ENCODE measurements at regions not wholly inside any gene's neighbourhood (a gene's known extent, or its start where the extent isn't known, plus 50 kb on each side); places are given as distances from the start of the nearest gene placed in this dataset.

- Histone ChIP-seq H4K5ac (ENCODE audit: low read depth, low read length) (no peak overlapping the region), H2BK20ac (ENCODE audit: low read depth, low read length) (no peak overlapping the region), H4K8ac (ENCODE audit: low read depth in 2 of 2, low read length in 2 of 2) (no peak overlapping the region), H3K4ac (ENCODE audit: low read depth, low read length) (no peak overlapping the region), H2BK120ac (ENCODE audit: low read depth, low read length) (no peak overlapping the region), H3K9me3 (ENCODE audit: control insufficient read depth, insufficient read depth, low read length) (no peaks in the 10 kb centered on the region), H3K36me3 (ENCODE audit: control insufficient read depth, insufficient read depth, low read length) (no peaks in the 10 kb centered on the region), H2AK5ac (ENCODE audit: low read depth, low read length) (no peak overlapping the region), H3K4me3 (ENCODE audit: insufficient read depth, low read depth, low read length) (no peak overlapping the region), H3K27ac (ENCODE audit: insufficient read depth, low read length) (no peak overlapping the region), H3K9me1 (ENCODE audit: insufficient read depth, low read length) (no peaks in the 10 kb centered on the region), H2BK5ac (ENCODE audit: low read depth, low read length, poor library complexity, severe bottlenecking) (no peak overlapping the region), H3K4me1 (ENCODE audit: control insufficient read depth, insufficient read depth, low read length) (no peaks in the 10 kb centered on the region), H3K4me2 (ENCODE audit: low read depth, low read length) (no peak overlapping the region), H2AFZ (replicated peaks; ENCODE audit: low read length, poor library complexity) (no peak overlapping the region), H3K18ac (ENCODE audit: low read depth, low read length) (no peak overlapping the region), H4K91ac (ENCODE audit: insufficient read depth, low read depth, low read length) (no peak overlapping the region), H3K14ac (replicated peaks; ENCODE audit: low read depth, low read length) (no peak overlapping the region), H3K56ac (ENCODE audit: extremely low read depth, insufficient read depth, low read length) (no peak overlapping the region), H2BK15ac (ENCODE audit: low read depth, low read length) (no peak overlapping the region), H3K27me3 (ENCODE audit: control insufficient read depth, insufficient read depth, low read length) (peaks cover 12% of the 10 kb centered on the region; the same call in 1 of the 2 replicates), H2AK9ac (replicated peaks; ENCODE audit: low read depth, low read length, poor library complexity) (no peak overlapping the region), H3K23ac (ENCODE audit: low read depth, low read length) (no peak overlapping the region), H4K20me1 (ENCODE audit: insufficient read depth, low read length) (no peaks in the 10 kb centered on the region), H3K79me1 (ENCODE audit: low read depth in 1 of 2, low read length in 2 of 2) (no peaks in the 10 kb centered on the region), H3K9ac (ENCODE audit: low read depth, low read length) (no peak overlapping the region)
- no TSS peak for BruUV-seq (replicated peaks)
- ATAC-seq (ENCODE audit: low read depth), result no peak
- intact Hi-C loops (cut with micrococcal nuclease) (loop anchor here (1.0 kb wide), 1 partner anchor 871 kb away; no protein-coding TSS in a partner anchor), dilution Hi-C loops (cut with HindIII; ENCODE audit: low sequenced_read_pairs, unreplicated experiment) (no loop called here), in situ Hi-C loops (cut with MboI; ENCODE audit: low sequenced_read_pairs) (no loop called here)
- TF ChIP-seq CTCF (conservative IDR thresholded peaks at IDR 0.05; ENCODE audit: low read depth, low read length) (no peak), MXI1 (IDR thresholded peaks at IDR 0.05; ENCODE audit: borderline replicate concordance, low read depth, low read length) (no peak), SMC3 (IDR thresholded peaks at IDR 0.05; ENCODE audit: low read depth, low read length) (no peak)
- ChIA-PET CTCF (no interaction called here), POLR2A (ENCODE audit: unreplicated experiment) (no interaction called here)
- DNase-seq, result no peak
- no CpG with 5 or more reads among the region's 12 CpGs for WGBS, 2 experiments (ENCODE audit: extremely low coverage in 2 of 2, insufficient read length in 1 of 2)
These were observed 157.2 kb downstream of the CYRIA start for GRCh38 chr2:16508490-16508851.

Data from IMR-90 (cell line).